ENCODE measurements at regions not wholly inside any gene's neighbourhood (a gene's known extent, or its start where the extent isn't known, plus 50 kb on each side); places are given as distances from the start of the nearest gene placed in this dataset.

GRCh38 chr18:41540237-41540871 lies 414.7 kb upstream of the PIK3C3 start:
- DNase-seq (ENCODE audit: low spot score) = no peak

GRCh38 chr18:41538751-41539150 lies 416.3 kb upstream of the PIK3C3 start:
- no peak for DNase-seq (ENCODE audit: low spot score)

DNA sequence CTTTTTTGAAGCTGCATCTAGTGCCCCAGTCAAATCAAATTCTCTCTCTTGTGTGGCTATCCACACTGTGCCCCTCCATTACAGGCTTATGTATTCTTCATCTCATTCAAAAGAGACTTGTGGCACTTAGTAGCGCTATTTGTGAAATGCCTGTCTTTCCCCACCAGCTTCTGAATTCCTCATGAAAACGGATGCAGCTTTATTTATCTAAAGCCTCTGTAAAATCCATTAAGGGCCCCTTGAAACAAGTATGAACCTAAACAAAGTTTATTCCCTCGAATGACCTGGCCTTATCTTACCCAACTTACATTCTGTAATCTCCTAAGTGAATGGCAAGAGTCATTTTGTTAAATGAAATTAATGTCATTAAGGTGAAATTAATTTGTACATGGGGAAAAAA lies 417.4 kb upstream of the PIK3C3 start:
- no peak for DNase-seq (ENCODE audit: low spot score)

DNA sequence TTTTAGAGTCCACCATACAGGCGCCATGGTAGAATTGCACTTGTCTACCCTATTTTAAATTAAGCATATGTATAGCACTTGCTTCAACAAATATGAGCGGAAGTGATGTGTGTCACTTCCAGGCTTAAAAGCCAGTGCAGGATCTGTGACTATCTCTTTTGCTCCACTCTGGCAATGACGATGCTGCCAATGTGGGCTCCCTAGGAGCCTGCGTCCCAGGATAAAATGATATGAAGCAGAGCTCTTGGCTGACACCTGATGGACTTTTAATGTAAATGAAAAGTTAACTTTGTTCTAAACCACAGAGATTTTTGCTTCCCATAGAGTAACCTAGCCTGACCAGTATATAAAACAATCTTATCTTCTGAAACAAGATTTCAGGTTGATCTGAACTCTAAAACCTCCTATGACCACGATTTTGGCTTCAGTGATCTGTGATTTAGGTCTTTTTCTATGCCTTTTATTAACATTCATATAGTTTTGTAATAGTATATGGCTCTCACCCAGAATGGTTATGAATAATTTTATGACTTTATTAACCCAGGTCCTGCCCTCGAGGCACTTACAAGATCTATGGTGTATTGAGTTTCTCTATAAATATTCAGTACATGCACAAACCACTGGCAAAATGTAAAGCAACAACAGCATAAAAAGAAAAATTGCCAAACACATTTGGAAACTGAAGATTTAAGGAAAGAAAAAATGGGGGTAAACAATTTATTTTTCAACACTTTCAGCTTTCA lies 422.5 kb upstream of the PIK3C3 start:
- DNase-seq (ENCODE audit: low spot score) = no peak

GRCh38 chr18:41530970-41531369 lies 424.1 kb upstream of the PIK3C3 start:
- no peak for DNase-seq (ENCODE audit: low spot score)

- no peak for DNase-seq (ENCODE audit: low spot score)
These were observed 425.9 kb upstream of the PIK3C3 start for GRCh38 chr18:41529093-41529492.

- DNase-seq (ENCODE audit: low spot score) = no peak
These were observed 429.0 kb upstream of the PIK3C3 start for GRCh38 chr18:41526054-41526453.

DNA sequence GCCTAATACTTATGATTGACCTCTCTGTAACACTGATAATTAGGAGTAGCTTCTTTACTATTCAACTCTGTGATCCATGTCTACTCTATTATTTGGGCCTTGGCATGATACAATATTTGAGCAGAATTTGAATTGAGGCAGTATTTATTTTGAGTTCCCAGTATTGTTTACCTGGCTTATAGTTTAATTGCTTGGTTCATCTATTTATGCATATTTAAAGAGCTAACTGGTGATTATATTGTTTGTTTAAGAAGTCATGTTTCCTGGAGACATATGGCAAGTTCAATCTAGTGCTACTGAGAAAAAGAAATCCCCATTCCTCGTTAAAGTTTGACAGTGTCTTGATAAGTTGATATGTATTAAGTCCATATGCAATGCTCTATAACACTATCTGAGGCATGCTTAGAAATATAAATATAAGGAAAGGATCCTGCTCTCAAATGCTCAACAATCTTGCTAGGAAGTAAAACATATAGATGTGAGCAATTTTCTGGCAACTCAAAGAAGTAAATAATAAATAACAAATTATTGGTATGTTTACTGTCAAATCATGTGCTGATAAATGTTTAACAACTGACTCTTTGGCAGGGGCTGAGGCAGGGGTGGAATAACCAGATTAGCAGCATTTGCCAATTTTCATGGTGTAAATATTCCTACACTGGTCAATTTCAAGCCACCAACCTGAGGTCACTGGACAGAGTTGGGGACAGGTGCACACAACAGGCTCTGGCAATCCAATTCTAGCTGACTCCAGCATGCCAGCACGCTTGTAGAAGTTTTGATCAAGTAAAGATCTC lies 430.2 kb upstream of the PIK3C3 start:
- DNase-seq (ENCODE audit: low spot score) = no peak

DNA sequence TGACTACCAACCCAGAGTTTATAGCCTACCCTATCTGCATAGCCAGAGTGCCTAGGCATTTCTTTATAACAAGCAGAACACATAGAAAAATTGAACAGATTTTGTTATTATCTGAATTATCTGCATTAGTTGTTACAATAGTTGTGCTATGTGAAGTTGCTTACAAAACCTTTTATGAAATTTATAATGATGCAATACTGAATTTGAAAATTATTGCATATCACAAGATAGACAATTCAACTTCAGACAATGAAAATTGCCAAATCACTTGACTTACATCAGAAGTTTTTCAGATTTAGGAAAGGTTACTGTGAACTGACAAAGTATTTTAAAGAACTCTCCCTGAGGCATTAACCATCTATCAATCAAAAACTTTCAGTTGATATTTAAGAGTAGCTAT lies 437.9 kb upstream of the PIK3C3 start:
- DNase-seq (ENCODE audit: low spot score) = no peak

DNA sequence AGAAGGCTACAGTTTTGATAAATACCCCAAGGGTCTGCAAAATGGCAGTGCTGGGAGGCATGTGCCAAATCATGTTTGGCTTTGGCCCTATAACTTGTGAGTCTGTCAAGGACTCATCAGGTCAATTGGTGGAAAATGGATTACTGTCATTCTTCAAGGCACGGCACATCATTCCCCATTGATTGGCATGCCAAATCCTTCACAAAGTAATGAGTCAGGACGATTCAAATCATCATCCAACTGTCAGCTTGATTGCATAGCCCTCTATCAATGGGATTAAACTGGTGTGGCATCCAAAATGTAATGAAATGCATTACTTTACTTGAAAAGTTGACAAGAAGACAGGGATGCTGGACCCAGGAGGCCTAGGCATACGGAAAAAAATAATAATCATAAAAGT lies 441.6 kb upstream of the PIK3C3 start:
- DNase-seq (ENCODE audit: low spot score) = no peak

GRCh38 chr18:41504316-41504715 lies 450.7 kb upstream of the PIK3C3 start:
- no peak for DNase-seq (ENCODE audit: low spot score)

DNA sequence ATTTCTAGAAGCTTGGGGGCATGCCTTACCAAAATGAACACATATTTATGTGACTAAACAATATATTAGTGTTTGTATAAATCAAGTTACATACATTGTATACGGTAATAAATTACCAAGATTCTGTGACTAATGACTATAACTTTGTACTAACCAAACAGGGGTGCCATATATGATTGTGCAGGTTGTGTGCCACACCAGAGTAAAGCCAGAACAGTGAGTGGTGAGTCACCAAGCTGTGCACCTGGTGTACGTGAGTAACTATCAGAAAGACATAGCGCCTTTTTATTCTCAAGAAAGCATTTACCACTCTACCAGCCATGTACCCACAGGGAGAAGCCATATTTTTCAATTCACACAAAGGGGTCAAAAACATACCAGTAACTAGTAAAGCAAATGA lies 453.2 kb upstream of the PIK3C3 start:
- DNase-seq (ENCODE audit: low spot score) = no peak

DNA sequence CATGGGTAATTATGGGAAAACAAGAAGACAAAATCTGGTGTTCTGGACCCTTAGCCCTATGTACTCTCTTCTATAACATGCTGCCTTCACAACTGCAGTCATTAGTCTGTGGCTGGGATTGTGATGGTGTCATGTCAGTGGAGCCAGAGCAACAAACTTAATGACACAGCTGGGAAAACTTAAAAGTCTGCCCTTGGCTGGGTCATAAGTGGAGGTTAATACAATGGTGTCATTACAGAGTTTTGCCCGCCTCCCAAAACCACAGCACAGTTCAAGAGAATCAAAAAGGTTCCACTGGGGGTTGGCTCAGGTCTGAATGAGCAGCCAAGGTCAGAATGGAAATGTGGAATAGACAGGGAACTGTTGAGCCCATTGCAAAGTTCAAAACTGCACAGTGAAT lies 455.7 kb upstream of the PIK3C3 start:
- no peak for DNase-seq (ENCODE audit: low spot score)

DNA sequence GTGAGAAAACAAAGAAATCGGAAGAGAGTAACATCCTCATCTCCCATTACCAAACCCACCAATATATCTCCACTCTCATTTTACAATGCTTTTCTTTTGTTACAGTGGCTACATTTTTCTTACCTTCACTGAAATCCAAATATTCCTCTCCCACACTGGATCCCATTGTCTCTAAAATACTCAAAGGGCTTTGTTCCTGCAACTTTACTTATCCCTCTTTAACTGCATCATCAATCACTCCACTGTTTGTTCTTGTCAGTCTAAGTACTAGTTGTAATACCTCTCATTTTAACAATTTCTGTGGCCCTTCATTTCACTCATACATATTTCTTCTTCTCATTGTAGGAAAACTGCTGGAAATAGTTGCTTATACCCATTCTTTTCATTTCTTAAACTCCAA lies 464.2 kb upstream of the PIK3C3 start:
- no peak for DNase-seq (ENCODE audit: low spot score)

DNA sequence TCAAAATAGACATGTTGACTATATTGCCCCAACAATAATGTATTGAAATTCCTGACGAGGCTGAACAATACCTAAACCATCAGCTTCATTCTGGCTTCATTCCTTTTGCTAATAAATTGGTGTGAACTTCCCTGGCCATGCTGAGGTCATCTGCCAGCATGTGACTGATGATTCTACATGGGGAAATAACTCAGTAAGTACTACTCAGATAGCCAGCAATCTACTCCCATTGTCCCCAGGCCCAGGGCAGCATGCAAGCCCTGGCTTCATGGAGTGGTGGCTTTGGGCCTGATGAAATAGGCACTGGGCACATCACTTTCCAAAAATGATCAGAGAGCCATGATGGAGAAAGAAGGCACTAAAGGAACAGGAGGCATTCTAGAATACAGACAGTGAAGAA lies 468.5 kb upstream of the PIK3C3 start:
- no peak for DNase-seq (ENCODE audit: low spot score)

DNA sequence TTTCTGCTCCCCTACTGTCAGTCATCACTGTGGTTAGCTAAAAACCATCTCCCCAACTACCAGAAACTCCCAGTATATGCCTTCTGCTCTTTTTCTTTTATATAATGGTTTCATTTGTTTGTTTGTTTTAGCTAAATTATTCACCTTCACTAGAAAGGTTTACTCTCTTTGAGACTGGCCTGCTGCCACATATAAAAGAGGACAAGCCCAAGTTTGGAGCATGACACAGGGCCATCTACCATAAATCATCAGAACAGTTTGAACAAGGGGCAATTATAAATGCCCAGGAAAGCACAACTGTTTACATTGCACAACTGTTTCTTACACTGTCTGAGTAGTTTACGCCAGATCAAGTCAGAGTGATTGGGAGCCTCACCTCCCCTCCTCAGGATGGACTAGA lies 471.0 kb upstream of the PIK3C3 start:
- DNase-seq (ENCODE audit: low spot score) = no peak

- no peak for DNase-seq (ENCODE audit: low spot score)
These were observed 472.5 kb upstream of the PIK3C3 start for GRCh38 chr18:41482501-41482900.

DNA sequence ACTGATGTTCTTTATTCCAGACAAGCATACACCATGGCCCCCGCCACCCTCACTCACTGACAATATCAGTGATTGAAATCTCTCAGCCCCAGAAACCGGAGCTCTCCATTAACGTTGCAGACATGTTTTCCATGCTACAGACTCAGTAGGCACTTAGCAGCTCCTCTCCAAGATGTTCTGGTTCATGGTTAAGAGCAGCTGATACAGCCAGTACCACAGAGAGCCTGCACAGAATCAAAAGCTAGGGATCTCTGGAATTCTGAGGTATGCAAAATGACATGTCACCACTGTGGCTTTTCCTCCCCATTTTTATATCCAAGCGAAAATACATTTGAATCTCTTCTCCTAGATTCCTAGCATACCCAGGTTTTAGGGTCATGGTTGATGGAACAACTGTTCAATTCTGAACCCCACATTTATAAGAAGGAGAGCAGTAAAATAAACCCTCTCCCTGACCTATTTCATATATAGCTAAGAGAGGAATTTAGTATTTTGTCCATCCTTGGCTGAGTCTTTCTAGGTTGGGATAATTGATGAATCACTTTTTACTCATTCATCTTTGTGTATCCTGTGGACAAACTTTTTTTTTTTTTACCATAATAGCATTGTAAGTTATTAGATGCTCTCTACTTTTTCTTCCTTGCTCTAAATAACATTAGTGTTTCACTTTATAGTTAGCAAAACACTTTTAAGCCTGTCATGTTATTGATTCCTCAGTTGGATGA lies 488.4 kb upstream of the PIK3C3 start:
- no peak for DNase-seq (ENCODE audit: low spot score)

- DNase-seq (ENCODE audit: low spot score) = no peak
These were observed 489.6 kb upstream of the PIK3C3 start for GRCh38 chr18:41465386-41465785.

DNA sequence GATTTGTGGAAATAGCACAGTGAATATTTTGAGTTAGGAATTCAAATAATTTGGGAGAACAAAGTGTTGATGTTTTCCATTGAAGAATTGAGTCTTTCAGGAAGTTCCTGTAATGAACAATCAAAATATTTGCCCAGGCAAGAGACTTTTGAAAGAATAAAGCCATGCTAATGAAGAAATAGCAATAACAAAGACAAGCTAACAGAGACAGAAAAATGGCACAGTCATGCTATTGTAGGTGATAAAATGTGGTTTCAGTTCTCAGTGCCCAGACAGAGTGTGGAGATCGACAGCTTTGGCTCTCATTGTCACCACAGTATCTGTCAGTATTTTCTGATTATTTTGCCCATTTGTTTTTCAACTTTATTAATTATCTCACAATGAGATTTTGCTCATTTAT lies 490.8 kb upstream of the PIK3C3 start:
- no peak for DNase-seq (ENCODE audit: low spot score)

- DNase-seq (ENCODE audit: low spot score) = no peak
These were observed 492.1 kb upstream of the PIK3C3 start for GRCh38 chr18:41462946-41463345.

GRCh38 chr18:41461114-41461513 lies 493.9 kb upstream of the PIK3C3 start:
- DNase-seq (ENCODE audit: low spot score) = no peak

DNA sequence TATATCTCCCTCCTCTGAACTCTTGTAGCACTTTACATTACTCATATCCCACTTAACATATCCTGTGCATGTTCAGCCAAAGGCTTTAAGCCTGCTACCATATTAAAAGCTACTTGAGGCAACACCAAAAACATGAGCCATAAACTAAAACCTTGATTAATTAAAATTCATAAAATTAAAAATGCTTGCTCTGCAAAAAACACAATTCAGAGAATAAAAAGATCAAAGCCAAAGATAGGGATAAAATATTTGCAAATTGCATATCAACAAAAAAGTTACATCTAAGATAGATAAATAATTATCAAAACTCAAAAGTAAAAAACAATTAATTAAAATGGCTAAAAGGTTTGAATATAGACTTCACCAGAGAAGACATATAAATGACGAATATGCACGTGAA lies 495.4 kb upstream of the PIK3C3 start:
- DNase-seq (ENCODE audit: low spot score) = no peak
